Endothelial cell (in vitro differentiated cells): ENCODE measurements at regions not wholly inside any gene's neighbourhood (a gene's known extent, or its start where the extent isn't known, plus 50 kb on each side); places are given as distances from the start of the nearest gene placed in this dataset.

Experiments used
- DNase-seq: peaks from one replicate; pipeline ENCODE4 v3.0.0; 2021; ENCODE audit warnings: low spot score
- H3K27ac Mint-ChIP-seq: one replicate; pipeline ENCODE4 v1.8.0; 2021; ENCODE audit warnings: mixed read lengths, inconsistent platforms; ENCODE audit not compliant: unreplicated experiment
- H3K27me3 Mint-ChIP-seq: one replicate; pipeline ENCODE4 v1.8.0; 2021; ENCODE audit warnings: mild to moderate bottlenecking, moderate library complexity, mixed read lengths, inconsistent platforms; ENCODE audit not compliant: unreplicated experiment
- H3K36me3 Mint-ChIP-seq: one replicate; pipeline ENCODE4 v1.8.0; 2021; ENCODE audit warnings: mild to moderate bottlenecking, low read depth, mixed read lengths, inconsistent platforms; ENCODE audit not compliant: unreplicated experiment
- H3K4me1 Mint-ChIP-seq: one replicate; pipeline ENCODE4 v1.8.0; 2021; ENCODE audit warnings: mild to moderate bottlenecking, mixed read lengths, inconsistent platforms; ENCODE audit not compliant: unreplicated experiment
- H3K4me3 Mint-ChIP-seq: one replicate; pipeline ENCODE4 v1.8.0; 2021; ENCODE audit warnings: mild to moderate bottlenecking, mixed read lengths, inconsistent platforms; ENCODE audit not compliant: unreplicated experiment
- H3K9me3 Mint-ChIP-seq: one replicate; pipeline ENCODE4 v1.8.0; 2021; ENCODE audit warnings: mixed read lengths, inconsistent platforms; ENCODE audit not compliant: unreplicated experiment
- TF ChIP-seq, protein P1 (sequence below): fragments of 200-600 bp; sonication (generic); IDR thresholded peaks from one replicate; pipeline ENCODE4 v1.5.0; 2021; ENCODE audit warnings: antibody characterized with exemption; ENCODE audit not compliant: unreplicated experiment

DNA sequence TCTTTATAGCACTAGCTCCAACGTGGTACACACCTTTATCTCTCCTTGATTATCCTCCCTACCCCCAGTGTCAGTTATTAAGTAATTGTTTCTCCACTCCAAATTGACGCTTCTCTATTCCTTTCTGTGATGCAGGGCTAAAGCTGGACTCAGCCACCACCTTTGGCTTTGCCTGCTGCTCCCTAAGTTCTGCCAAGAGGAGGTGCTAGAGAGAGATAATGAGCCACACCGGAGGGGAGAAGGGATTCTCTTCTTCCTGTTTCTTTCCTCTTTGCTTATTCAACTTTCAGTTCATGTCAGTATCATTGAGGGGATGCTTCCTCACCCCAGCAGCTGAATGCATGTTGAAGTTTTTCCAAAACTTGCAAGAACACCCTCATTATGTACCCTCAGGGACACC is 176.5 kb downstream of the GBA3 start:
- H3K4me3 Mint-ChIP-seq: no peak overlapping the region
- no peak for DNase-seq
- no peaks in the 10 kb centered on the region for H3K4me1 Mint-ChIP-seq
- H3K36me3 Mint-ChIP-seq: no peaks in the 10 kb centered on the region
- H3K9me3 Mint-ChIP-seq: no peaks in the 10 kb centered on the region
- H3K27me3 Mint-ChIP-seq: no peaks in the 10 kb centered on the region
- TF ChIP-seq, protein P1, sequence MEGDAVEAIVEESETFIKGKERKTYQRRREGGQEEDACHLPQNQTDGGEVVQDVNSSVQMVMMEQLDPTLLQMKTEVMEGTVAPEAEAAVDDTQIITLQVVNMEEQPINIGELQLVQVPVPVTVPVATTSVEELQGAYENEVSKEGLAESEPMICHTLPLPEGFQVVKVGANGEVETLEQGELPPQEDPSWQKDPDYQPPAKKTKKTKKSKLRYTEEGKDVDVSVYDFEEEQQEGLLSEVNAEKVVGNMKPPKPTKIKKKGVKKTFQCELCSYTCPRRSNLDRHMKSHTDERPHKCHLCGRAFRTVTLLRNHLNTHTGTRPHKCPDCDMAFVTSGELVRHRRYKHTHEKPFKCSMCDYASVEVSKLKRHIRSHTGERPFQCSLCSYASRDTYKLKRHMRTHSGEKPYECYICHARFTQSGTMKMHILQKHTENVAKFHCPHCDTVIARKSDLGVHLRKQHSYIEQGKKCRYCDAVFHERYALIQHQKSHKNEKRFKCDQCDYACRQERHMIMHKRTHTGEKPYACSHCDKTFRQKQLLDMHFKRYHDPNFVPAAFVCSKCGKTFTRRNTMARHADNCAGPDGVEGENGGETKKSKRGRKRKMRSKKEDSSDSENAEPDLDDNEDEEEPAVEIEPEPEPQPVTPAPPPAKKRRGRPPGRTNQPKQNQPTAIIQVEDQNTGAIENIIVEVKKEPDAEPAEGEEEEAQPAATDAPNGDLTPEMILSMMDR: no peak
- H3K27ac Mint-ChIP-seq: no peak overlapping the region
